COLO668 (cell line): ENCODE measurements at regions not wholly inside any gene's neighbourhood (a gene's known extent, or its start where the extent isn't known, plus 50 kb on each side); places are given as distances from the start of the nearest gene placed in this dataset.

Experiments
- DNase-seq: peaks from one replicate; lab custom pipeline; 2025; ENCODE audit not compliant: unreplicated experiment; lab: John Stamatoyannopoulos, UW

DNA sequence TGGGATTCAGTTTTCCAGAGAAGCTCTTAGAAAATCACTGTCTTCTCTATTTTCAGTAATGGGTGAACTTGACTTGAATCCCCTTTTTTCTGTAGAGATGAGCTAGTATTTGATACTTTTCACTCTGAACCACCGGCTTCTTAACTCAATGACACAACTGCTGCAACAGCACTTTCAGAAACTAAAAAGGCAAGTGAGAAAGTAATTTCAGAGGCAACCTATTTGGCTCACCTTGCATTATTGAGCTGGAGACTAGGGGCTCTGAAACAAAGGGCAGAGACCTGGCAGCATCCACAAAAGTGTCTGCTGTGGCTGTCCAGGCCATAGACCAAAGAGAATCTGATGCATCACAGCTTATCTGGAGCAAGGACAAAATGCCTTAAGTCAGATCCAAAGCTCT, 289.8 kb upstream of the IRAK1BP1 start:
- no peak for DNase-seq

DNA sequence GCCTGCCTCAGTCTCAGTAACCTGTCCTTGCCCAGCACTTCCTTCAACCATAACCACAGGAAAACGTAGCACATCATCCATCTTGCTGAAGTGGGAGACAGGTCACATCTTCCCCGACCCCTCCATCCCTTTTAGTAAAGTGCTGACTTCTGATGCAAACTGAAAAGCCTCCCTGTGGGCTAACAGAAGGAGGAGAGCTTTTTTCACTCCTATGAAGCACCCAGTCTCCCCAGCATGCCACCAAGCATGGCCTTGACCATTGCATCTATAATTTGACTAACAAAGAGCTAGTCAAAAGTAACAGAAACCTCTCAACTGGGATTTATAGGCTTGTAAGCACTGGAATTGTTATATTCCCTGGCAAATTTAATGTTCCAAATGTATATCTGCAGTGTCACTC, 288.9 kb upstream of the IRAK1BP1 start:
- DNase-seq, result no peak

DNA sequence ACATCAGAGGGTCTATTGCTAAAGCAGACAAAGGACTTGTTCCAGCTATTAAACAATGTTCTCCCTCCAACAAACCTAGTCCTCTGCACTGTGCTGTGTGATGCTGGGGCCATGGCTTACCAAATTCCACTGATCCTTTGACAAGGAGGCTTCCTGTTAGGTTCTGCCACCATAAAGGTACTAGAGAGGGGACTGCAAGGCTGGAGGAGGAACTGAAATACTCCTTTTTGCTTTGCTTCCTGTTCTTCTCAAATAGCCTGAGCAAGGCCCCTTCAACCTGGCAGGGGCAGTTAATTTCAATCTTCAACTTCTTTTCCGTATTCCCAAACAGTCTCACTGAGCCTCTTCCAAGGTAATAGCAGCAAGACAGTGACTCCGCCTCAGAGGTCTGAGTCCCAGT, 286.4 kb upstream of the IRAK1BP1 start:
- DNase-seq, result no peak

DNA sequence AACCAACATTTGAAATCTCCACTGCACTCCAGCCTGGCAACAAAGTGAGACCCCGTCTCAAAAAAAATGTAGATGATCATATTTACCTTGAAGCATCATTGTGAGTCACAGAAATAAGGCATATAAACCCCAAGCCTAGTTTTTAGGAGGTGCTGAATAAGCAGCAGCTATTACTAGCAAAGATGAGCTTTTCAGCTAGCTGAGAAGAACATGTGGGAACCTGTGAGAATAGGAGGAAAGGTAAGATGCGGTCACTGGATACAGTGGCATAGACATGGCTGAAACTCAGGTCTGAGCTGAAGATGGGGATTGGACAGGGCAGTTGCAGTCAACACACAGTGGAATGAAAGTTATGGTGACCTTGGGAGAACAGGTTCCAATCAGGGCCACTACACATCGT, 284.3 kb upstream of the IRAK1BP1 start:
- no peak for DNase-seq

DNA sequence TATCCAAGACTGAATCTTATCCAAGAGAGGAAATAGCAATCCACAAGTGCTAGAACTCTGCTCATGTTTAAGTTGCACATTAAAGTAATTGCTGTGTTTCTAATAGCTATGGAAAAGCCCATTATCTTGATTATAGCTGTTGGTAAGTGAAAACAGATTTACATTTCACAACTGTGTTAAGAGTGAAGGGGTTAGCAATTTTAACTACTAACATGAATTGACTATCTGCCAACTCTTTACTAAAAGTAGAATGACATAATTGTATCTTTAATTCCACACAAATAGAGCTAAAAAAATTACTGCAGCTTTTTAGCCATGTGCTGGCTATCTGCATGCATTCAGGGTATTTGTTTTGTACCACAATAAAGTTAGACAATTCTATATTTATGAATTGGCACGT, 277.9 kb upstream of the IRAK1BP1 start:
- no peak for DNase-seq

DNA sequence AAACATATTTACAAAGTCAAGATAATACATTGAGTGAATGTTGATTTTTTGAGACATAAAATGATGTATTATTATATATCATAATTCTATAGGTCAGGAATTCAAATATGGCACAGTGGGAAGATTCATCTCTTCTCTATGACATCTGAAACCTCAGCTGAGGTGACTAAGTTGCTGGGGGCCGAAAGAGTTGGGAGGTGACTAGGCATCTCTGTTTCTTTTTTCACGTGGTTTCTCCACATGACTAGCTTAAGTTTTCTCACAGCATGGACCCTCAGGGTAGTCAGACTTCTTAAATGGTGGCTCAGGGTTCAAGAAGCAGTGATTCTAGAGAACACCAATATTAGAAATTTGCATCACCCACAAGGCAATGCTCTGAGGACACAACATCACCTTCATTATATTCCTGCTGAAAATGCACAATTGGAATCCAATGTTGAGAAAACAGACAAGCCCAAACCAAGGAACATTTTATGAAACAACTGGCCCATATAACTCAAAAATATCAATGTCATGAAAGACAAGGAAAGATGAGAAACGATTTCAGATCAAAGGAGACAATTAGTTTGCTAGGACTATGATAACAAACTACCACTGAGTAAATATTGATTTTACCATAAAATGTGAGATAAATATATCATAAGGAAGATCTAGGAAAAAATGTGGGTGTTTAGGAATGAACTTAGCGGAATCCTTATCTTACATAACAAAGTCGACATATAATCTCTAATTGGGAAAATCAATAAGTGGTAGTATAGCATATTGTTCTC, 273.3 kb upstream of the IRAK1BP1 start:
- no peak for DNase-seq

DNA sequence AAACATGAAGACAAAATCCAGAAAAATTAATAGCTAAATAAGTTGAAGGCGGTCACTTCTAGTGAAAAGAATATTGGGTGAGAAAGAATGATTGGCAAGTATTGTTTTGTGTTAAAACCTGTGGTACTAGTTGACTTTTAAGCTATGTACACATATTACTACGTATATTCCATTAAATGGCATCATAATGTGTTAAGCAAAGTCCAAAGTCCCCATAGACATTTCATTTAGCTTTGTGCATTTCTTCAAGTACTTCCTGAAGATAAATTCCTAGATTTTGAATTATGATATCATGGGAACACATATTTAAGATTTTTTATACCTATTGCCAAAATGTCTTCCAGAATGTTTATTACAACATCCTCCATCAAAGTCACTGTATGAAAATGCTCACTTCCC, 272.7 kb upstream of the IRAK1BP1 start:
- no peak for DNase-seq

DNA sequence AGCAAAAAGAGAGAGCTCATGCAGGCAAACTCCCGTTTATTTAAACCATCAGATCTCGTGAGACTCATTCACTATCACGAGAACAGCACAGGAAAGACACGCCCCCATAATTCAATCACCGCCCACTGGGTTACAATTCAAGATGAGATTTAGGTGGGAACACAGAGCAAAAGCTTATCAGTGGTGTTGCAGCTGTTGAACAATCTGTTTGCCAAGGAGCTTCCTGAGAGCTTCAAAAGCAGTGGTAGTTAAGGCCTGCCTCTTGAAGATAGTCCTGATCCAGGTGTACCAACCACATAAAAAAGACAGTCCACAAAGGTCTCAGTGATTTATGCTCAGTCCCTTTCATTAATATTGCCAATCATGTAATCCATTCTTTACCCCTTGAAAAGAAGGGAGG, 269.4 kb upstream of the IRAK1BP1 start:
- no peak for DNase-seq

DNA sequence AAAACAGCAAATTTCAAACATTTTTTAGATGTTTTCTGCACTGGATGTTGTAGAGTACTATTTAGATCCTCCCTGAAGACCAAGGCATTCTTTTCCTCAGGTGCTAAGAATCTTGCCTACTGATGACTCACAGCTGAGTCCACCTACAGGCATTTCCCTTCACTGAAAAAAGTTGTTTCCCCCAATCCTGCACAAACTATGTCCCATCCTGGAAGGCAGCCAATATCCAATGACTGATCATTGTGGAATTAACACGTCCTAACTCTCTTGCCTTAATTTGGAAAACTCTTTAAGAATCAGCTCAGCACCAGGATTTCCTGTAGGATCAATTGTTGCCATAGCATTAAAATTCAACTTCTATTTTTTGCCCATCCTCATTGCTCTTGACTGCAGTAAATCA, 268.4 kb upstream of the IRAK1BP1 start:
- no peak for DNase-seq

DNA sequence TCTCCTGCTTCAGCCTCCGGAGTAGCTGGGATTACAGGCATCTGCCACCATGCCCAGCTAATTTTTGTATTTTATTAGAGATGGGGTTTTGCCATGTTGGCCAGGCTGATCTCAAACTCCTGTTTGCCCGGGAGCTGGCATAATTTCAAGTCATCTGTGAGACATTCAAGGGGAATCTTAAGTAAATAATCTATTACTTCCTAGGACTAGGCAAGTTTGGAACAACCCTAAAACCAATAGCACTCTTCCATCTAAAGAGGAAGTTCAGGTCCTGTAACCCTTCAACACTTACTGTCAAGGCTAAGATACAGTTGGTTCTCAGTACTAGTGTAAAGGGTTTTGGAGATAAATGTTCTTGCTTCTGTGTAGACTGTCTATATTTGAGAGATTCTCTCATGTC, 267.8 kb upstream of the IRAK1BP1 start:
- DNase-seq, result no peak

DNA sequence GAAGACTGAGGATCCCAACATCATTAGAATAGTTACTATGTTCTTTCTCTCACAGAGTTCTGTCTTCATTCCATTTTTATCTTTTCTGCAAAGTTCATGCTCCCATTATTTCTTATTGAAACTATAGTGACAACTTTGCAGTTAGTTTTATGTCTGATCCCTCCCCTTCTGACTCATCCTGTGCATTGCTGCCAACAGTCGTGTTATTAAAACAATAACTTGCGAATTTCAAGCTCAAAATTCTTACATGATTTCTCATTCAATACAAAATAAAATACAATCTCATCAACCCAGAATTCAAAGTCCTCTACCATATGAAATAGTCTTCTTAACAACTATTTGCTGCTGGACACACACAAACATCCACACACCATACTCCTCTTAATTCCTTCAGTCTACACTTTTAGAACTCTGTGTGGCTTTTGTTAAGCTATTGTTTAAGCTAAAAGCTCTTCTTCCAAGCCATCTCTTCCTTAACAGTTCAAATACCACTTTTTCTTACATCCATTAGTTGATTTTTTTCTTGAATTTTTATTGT, 261.4 kb upstream of the IRAK1BP1 start:
- DNase-seq, result no peak

DNA sequence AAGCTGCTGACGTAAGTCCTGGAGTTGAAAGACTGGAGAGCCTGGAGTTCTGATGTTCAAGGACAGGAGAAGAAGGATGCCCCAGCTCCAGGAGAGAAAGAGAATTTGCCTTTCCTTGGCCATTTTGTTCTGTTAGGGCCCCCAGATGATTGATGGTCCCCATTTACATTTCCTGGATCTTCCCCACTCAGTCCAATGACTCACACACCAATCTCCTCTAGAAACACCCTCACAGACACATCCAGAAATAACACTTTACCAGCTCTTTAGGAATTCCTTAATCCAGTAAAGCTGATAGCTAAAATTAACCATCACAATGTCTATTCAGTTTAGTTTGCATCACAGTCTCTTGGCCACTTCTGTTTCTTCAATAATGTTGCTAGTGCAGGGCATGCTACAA, 260.2 kb upstream of the IRAK1BP1 start:
- DNase-seq, result no peak

DNA sequence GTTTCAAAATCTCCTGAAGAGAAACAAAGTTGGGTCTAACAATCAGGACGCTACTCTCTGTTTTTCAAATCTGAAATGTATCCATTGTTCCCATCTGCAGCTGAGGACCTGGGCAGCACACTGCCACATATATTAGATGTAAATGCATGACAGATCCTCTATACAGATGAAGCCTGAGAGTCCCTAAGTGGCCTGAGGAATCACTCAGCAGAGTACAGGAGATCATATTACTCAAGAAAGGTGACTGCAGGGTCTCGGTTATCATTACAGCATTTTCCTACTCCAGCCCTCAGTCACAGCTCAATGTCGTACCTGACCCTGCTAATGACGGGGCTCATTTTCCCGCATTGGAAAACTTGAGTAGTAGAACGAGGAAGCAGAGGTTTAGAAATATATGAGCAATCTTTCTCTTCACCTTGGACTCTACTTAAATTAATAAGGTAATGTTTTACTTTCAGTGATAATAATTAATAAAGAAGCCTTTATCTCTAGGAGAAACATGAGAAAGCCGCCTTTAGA, 256.2 kb upstream of the IRAK1BP1 start:
- DNase-seq, result no peak

DNA sequence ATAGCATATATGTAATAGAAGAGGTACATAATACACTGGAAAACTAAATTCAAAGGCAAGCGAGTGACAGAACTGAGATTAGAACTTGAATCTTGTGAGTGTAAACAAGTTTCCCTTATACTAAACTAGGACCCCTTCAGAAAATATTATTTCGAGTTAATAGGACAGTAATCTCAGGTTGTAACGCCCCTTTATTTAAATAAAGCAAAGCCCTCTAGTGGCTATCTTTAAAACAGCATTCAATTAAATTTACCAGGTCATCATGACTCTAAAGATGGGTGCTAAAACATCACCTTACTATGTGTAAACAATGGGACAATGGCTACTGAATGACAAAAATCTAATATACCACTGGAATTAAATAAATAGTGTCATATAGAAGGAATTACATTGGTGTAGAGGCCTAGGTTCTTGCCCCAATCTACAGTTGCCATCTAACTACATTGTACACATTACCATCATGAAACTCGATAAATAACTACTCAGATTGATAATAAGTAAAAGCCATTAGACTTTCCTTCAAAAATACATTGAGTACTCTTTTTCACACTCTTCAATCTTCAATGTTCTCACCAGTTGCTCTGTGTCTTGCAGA, 255.4 kb upstream of the IRAK1BP1 start:
- DNase-seq, result no peak

DNA sequence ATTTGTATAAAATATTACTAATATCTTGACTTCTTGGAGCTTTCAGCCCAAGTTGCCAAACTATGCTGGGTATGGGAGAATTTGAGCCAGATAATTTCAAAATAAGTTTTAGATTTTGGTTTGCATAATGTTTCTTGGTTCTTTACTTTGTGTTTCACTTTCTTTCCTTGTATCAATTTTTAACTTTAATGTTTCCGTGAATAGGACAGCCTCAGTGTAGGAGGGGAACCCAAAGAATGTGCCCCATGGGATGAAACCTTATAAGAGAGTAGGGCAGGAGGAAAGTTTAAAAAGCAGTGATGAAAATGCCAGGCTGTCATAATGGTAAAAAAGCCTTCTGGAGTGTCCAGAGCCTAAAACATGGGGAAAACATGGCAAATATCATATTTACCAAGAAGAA, 252.4 kb upstream of the IRAK1BP1 start:
- DNase-seq, result no peak

DNA sequence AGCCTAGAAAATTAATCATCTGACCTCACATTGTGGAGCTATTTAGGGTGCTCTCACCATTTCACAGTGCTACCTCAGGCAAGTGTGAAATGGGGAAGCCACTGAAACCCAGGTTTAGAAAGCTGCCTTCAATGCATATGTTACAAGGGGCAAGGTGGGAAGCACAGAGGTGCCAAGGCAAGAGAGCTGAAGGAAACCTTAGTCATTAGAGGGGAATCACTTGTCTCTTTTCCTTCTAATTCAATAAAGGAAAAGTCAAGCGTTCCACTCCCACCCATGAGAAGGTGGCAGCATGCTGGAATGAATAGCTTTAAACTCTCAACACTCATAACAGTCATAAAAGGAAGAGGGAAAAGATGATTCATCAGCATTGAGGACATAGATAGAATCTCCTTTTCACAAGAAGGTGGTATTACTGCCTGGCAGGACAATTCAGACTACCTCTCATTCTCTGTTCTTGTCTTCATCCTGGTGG, 251.9 kb upstream of the IRAK1BP1 start:
- no peak for DNase-seq

DNA sequence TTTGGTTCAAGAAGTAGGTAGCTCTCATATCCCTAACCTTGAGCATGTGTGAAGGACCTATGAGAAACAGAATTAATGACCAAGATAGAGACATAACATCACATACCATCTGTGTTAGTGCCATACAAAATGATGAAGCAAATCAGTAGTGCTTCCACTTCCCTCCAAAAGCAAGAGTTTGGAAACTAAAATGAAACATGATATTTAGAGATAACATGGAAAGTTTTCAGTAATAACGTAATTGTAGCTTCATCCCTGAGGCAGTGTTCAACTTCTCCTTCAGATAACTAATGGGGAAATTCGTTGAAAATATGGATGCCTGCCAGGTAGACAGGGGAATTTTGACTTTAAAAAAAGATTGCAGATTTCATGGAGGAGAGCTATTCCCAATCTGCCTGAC, 248.4 kb upstream of the IRAK1BP1 start:
- no peak for DNase-seq

DNA sequence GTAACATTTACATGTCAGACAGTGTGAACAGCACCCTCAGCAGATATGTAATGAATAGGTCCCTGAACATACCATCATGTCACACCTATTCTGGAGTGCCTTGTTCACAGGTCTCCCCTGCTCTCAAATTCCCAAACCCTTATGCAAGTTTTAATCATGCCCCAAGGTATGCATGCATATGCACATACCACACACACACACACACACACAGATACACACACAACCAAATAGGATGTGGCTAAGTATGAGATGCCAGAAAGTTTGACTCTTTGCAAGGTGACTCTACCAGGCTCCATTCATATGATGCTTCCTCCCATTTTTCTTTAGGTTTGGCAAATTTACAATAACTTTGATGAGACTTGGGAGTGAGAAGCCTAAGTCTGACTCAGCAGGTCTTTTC, 243.8 kb upstream of the IRAK1BP1 start:
- no peak for DNase-seq

DNA sequence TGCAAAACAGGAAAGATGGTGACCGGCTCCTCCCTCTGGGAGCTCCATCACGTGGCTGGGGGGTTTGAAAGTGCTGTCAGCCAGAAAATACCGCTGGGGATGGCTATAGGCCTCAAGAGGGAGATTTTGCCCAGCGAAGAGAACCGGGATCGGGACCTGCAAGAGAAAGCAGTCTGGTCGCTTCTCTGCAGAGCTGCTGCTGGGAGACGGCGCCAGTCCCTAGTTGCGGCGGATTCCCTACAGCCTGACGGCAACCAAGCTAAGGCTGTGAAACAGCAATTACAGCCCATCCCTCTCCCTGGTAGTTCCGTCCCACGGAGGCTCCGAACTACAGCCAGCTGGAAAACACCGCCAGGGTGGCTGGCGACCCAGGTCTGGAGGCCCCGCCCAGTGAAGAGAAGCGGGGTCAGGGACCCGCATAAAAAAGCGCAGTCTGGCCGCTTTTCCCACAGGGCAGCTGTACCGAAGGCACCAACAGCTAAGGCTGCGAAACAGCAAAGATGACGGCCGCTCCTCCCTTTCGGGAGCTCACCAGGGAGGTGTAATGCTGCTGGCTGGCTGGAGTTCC, 238.1 kb upstream of the IRAK1BP1 start:
- no peak for DNase-seq

DNA sequence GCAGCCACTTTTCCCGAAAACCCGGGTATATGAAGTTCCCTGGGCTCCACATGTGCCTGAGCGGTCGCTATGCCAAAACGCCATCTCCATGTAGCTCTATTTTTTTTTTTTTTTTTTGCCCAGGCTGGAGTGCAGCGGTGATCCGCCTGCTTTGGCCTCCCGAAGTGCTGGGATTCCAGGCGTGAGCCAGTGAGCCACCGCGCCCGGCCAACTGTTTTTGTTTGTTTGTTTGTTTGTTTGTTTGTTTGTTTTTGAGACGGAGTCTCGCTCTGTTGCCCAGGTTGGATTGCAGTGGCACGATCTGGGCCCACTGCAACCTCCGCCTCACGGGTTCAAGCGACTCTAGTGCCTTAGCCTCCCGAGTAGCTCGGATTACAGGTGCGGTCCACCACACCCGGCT, 237.5 kb upstream of the IRAK1BP1 start:
- DNase-seq, result no peak

DNA sequence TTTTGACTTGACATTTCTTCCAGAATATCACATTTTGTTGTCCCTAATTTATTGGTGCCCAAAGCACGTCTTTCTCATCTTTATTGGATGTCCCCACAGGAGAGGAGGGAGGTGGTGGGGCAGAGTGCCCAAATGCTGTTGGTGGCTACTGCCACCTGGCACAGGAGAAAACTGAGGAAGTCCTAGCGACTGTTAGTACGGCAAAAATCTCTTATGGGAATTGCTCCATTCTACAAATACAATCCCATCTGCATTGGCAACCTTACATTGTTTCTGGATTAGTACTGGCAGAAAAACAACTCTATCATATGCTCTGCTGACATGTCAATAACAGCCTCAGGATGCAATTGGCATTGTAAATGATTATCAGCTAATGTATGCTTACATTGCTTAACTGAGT, 235.4 kb upstream of the IRAK1BP1 start:
- no peak for DNase-seq
